Esophagus muscularis mucosa (tissue), 4 donors: ENCODE measurements at regions not wholly inside any gene's neighbourhood (a gene's known extent, or its start where the extent isn't known, plus 50 kb on each side); places are given as distances from the start of the nearest gene placed in this dataset.

Source experiments
- DNase-seq: peaks from one replicate; pipeline ENCODE4 v3.0.0-alpha.2; 2017; ENCODE audit errors: extremely low spot score
- H3K27ac ChIP-seq, 4 donors: fragments of 200-600 bp; sonication (generic); replicated peaks in 1 of 4; 1 replicate in 3 of 4; 2 replicates in 1 of 4; pipeline ENCODE4 v1.5.1; 2016 to 2019; ENCODE audit warnings: mild to moderate bottlenecking in 1 of 4
- H3K27me3 ChIP-seq, 4 donors: fragments of 200-600 bp; sonication (generic); one replicate each; pipeline versions ENCODE4 v1.5.1 to v1.6.0; 2016 to 2019
- H3K36me3 ChIP-seq, 4 donors: fragments of 200-600 bp; sonication (generic); one replicate each; pipeline ENCODE4 v1.5.1; 2016 to 2019
- H3K4me1 ChIP-seq, 4 donors: fragments of 200-600 bp; sonication (generic); one replicate each; pipeline ENCODE4 v1.5.1; 2016 to 2019
- H3K4me3 ChIP-seq, 4 donors: fragments of 200-600 bp; sonication (generic); 1 replicate in 2 of 4; 2 replicates in 2 of 4; pipeline ENCODE4 v1.5.1; 2016 to 2019; ENCODE audit warnings: mild to moderate bottlenecking in 4 of 4, moderate library complexity in 1 of 4
- H3K9me3 ChIP-seq, 4 donors: fragments of 200-600 bp; sonication (generic); 1 replicate in 3 of 4; 2 replicates in 1 of 4; pipeline ENCODE4 v1.5.1; 2016 to 2019
- EP300 ChIP-seq: sonication (generic); formaldehyde crosslinking; IDR thresholded peaks from one replicate; pipeline ENCODE4 v1.6.1; 2017; ENCODE audit warnings: antibody characterized with exemption
- POLR2A ChIP-seq: fragments of 450-650 bp; IDR thresholded peaks from one replicate; pipeline ENCODE4 v1.6.1; 2017; ENCODE audit warnings: antibody characterized with exemption, moderate library complexity, mild to moderate bottlenecking, low read depth
- POLR2AphosphoS5 ChIP-seq, 2 donors: sonication (generic); formaldehyde crosslinking; IDR thresholded peaks; one replicate each; pipeline ENCODE4 v1.6.1; 2017; ENCODE audit warnings: antibody characterized with exemption in 2 of 2
- WGBS: methylation state at CpG from one replicate; pipeline ENCODE4 v1.1.5; 2018; 5-methylcytosine and 5-hydroxymethylcytosine counted together
- intact Hi-C: fragments of 100-400 bp; cut with DNase I; formaldehyde crosslinking; loops from one replicate; pipeline ENCODE4 v1.15.1; 2023
- TF ChIP-seq, protein P1 (sequence below), 3 experiments: fragments of 200-600 bp in 2 of 3; fragments of 450-650 bp in 1 of 3; sonication (generic) in 2 of 3; IDR thresholded peaks; one replicate each; pipeline ENCODE4 v1.5.1; 2017 to 2019; ENCODE audit warnings: antibody characterized with exemption in 3 of 3, mild to moderate bottlenecking in 2 of 3, moderate library complexity in 1 of 3

GRCh38 chr15:91469632-91470567 is 369.8 kb downstream of the SV2B start:
- 75% methylated on average over 17 of the region's 17 CpGs for WGBS
- TF ChIP-seq POLR2A (no peak), EP300 (no peak), POLR2AphosphoS5 (IDR thresholded peaks at IDR 0.05) (no peak)
- TF ChIP-seq, protein P1, sequence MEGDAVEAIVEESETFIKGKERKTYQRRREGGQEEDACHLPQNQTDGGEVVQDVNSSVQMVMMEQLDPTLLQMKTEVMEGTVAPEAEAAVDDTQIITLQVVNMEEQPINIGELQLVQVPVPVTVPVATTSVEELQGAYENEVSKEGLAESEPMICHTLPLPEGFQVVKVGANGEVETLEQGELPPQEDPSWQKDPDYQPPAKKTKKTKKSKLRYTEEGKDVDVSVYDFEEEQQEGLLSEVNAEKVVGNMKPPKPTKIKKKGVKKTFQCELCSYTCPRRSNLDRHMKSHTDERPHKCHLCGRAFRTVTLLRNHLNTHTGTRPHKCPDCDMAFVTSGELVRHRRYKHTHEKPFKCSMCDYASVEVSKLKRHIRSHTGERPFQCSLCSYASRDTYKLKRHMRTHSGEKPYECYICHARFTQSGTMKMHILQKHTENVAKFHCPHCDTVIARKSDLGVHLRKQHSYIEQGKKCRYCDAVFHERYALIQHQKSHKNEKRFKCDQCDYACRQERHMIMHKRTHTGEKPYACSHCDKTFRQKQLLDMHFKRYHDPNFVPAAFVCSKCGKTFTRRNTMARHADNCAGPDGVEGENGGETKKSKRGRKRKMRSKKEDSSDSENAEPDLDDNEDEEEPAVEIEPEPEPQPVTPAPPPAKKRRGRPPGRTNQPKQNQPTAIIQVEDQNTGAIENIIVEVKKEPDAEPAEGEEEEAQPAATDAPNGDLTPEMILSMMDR (IDR thresholded peaks at IDR 0.05): no peak

GRCh38 chr15:91471468-91471867 is 371.4 kb downstream of the SV2B start:
- DNase-seq: no peak

More at GRCh38 chr15:91469632-91470567, 369.8 kb downstream of the SV2B start:
- intact Hi-C loops: no loop called here
- H3K4me1 ChIP-seq: no peaks in the 10 kb centered on the region
- no peaks in the 10 kb centered on the region for H3K36me3 ChIP-seq
- H3K4me3 ChIP-seq: no peak overlapping the region
- H3K27me3 ChIP-seq: peaks cover 0 to 7% (median 0%) of the 10 kb centered on the region in 4 donors
- no peak for DNase-seq
- no peak overlapping the region for H3K27ac ChIP-seq
- H3K9me3 ChIP-seq: no peaks in the 10 kb centered on the region

DNA sequence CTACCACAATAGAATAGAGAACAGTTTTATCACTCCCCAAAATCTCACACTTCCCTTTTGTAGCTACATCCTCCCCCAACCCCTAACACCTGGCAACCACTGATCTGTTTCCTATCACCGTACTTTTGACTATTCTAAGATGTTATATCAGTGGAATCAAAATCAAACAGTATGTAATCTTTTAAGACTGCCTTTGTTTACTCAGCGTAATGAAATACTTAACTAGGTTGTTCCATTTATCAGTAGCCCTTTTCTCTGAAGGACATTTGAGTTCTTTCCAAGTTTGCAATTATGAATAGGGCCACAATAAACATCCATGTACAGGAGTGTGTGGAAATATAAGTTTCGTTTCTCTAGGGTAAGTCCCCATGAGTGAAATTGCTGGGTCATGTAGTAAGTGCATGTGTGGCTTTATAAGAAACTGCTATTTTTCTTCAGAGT is 372.3 kb downstream of the SV2B start:
- DNase-seq: no peak
- no peak overlapping the region for H3K4me3 ChIP-seq
- H3K27me3 ChIP-seq: peaks cover 0 to 12% (median 0%) of the 10 kb centered on the region in 4 donors
- intact Hi-C loops: no loop called here
- no peak overlapping the region for H3K27ac ChIP-seq
- no peaks in the 10 kb centered on the region for H3K36me3 ChIP-seq
- H3K4me1 ChIP-seq: no peaks in the 10 kb centered on the region
- TF ChIP-seq POLR2A: no peak
- TF ChIP-seq, protein P1 (IDR thresholded peaks at IDR 0.05): no peak
- no peaks in the 10 kb centered on the region for H3K9me3 ChIP-seq
- 41% methylated on average over 3 of the region's 3 CpGs for WGBS

More at GRCh38 chr15:91471468-91471867, 371.4 kb downstream of the SV2B start:
- H3K4me1 ChIP-seq: no peaks in the 10 kb centered on the region
- no peak overlapping the region for H3K27ac ChIP-seq
- no peaks in the 10 kb centered on the region for H3K36me3 ChIP-seq
- WGBS: 49% methylated on average over 6 of the region's 6 CpGs
- TF ChIP-seq POLR2A: no peak
- TF ChIP-seq, protein P1 (IDR thresholded peaks at IDR 0.05): no peak
- TF ChIP-seq POLR2AphosphoS5 (IDR thresholded peaks at IDR 0.05): no peak
- TF ChIP-seq EP300: no peak
- no peaks in the 10 kb centered on the region for H3K9me3 ChIP-seq
- H3K4me3 ChIP-seq: no peak overlapping the region
- peaks cover 0 to 7% (median 0%) of the 10 kb centered on the region in 4 donors for H3K27me3 ChIP-seq
- intact Hi-C loops: no loop called here

GRCh38 chr15:91473894-91474545 is 374.0 kb downstream of the SV2B start:
- Histone ChIP-seq H3K4me3 (no peak overlapping the region), H3K27me3 (peaks cover 0 to 14% (median 0%) of the 10 kb centered on the region in 4 donors), H3K36me3 (no peaks in the 10 kb centered on the region), H3K27ac (no peak overlapping the region), H3K9me3 (no peaks in the 10 kb centered on the region), H3K4me1 (no peaks in the 10 kb centered on the region)
- WGBS: 52% methylated on average over 3 of the region's 3 CpGs
- no peak for DNase-seq
- intact Hi-C loops: no loop called here
- TF ChIP-seq EP300 (no peak), POLR2AphosphoS5 (IDR thresholded peaks at IDR 0.05) (no peak), POLR2A (no peak)
- TF ChIP-seq, protein P1 (IDR thresholded peaks at IDR 0.05): no peak
